GM12878 (cell line): ENCODE measurements at regions not wholly inside any gene's neighbourhood (a gene's known extent, or its start where the extent isn't known, plus 50 kb on each side); places are given as distances from the start of the nearest gene placed in this dataset.

Experiments used
- ATAC-seq: fragments of 200-7000 bp; cut with Tn5 transposase; 3 replicates; pipeline ENCODE4 v1.9.1; 2020; ENCODE audit warnings: mild to moderate bottlenecking, moderate library complexity
- BruUV-seq: library from RNA; stranded (reverse); fragments of 400-500 nt; replicated peaks from 2 replicates; lab custom pipeline; 2021; lab: Mats Ljungman, UMichigan
- CTCF ChIA-PET: fragments of 300-600 bp; sonication (Branson Sonifier 250); formaldehyde crosslinking; extraction: SDS; loops from one replicate; lab custom pipeline; 2021; ENCODE audit warnings: inconsistent platforms; lab: Yijun Ruan, JAX
- POLR2A ChIA-PET: fragments of 350-600 bp; formaldehyde crosslinking; extraction: SDS; loops from one replicate; lab custom pipeline; 2021; ENCODE audit warnings: inconsistent platforms; lab: Charles Lee
- RAD21 ChIA-PET: fragments of 300-600 bp; sonication (Branson Sonifier 250); formaldehyde crosslinking; loops from one replicate; lab custom pipeline; 2023; ENCODE audit warnings: antibody characterized with exemption; ENCODE audit not compliant: unreplicated experiment; lab: Charles Lee
- SMC1A ChIA-PET: fragments of 300-600 bp; sonication (Branson Sonifier 250); formaldehyde crosslinking; loops from one replicate; lab custom pipeline; 2023; ENCODE audit not compliant: unreplicated experiment, uncharacterized antibody; lab: Charles Lee
- DNase-seq: peaks from one replicate; pipeline ENCODE4 v3.0.0-alpha.2; 2011; ENCODE audit warnings: low read depth, low spot score
- FAIRE-seq: peaks from 3 replicates; lab custom pipeline; 2011; peaks lifted over from hg19 to GRCh38; lab: Jason Lieb, UNC
- H2AFZ ChIP-seq: 2 replicates; pipeline ENCODE4 v1.6.0; 2011; ENCODE audit warnings: low read depth, low read length, control low read depth; ENCODE audit not compliant: control insufficient read depth
- H3K27ac ChIP-seq: 2 replicates; pipeline ENCODE4 v1.5.1; 2011; ENCODE audit warnings: control low read depth; ENCODE audit not compliant: control insufficient read depth, insufficient read depth
- H3K27me3 ChIP-seq, 2 experiments: replicated peaks in 1 of 2; 2 replicates each; pipeline versions ENCODE4 v1.6.0 to v1.6.1; 2011; ENCODE audit warnings: low read length in 1 of 2; ENCODE audit not compliant: control insufficient read depth in 2 of 2, insufficient read depth in 2 of 2
- H3K36me3 ChIP-seq, 2 experiments: 2 replicates each; pipeline ENCODE4 v1.5.1; 2011; ENCODE audit warnings: low read length in 1 of 2; ENCODE audit not compliant: control insufficient read depth in 2 of 2, insufficient read depth in 2 of 2
- H3K4me1 ChIP-seq: 2 replicates; pipeline ENCODE4 v1.6.1; 2011; ENCODE audit warnings: mild to moderate bottlenecking, low read length, moderate library complexity, mixed read lengths; ENCODE audit not compliant: control insufficient read depth, insufficient read depth
- H3K4me2 ChIP-seq: 2 replicates; pipeline ENCODE4 v1.6.0; 2011; ENCODE audit warnings: control low read depth; ENCODE audit not compliant: control insufficient read depth, insufficient read depth
- H3K4me3 ChIP-seq: fragments of 200-600 bp; sonication (generic); 2 replicates; pipeline ENCODE4 v1.5.1; 2016
- H3K79me2 ChIP-seq: 2 replicates; pipeline ENCODE4 v1.6.0; 2011; ENCODE audit warnings: low read length; ENCODE audit not compliant: control insufficient read depth, insufficient read depth
- H3K9ac ChIP-seq: 2 replicates; pipeline ENCODE4 v1.8.0; 2011; ENCODE audit warnings: low read length, control low read depth, mixed read lengths; ENCODE audit not compliant: control insufficient read depth, insufficient read depth
- H3K9me3 ChIP-seq: replicated peaks from 3 replicates; pipeline ENCODE4 v1.5.1; 2011; ENCODE audit warnings: mild to moderate bottlenecking, low read length; ENCODE audit not compliant: control insufficient read depth, insufficient read depth
- H4K20me1 ChIP-seq: 2 replicates; pipeline ENCODE4 v1.6.0; 2011; ENCODE audit not compliant: control insufficient read depth, insufficient read depth
- ASH2L ChIP-seq: fragments of 300-600, 200-600 bp; sonication (generic); IDR thresholded peaks from 2 replicates; pipeline ENCODE4 v1.6.1; 2017; ENCODE audit warnings: low read depth, mild to moderate bottlenecking, borderline replicate concordance
- CEBPB ChIP-seq, 2 experiments: fragments of 150-350 bp in 1 of 2; IDR thresholded peaks; 2 replicates each; pipeline ENCODE4 v1.6.1; 2012 to 2014; ENCODE audit warnings: low read depth in 2 of 2, low read length in 2 of 2, borderline replicate concordance in 1 of 2, inconsistent platforms in 1 of 2
- CHD4 ChIP-seq: fragments of 200-600 bp; sonication (generic); IDR thresholded peaks from 2 replicates; pipeline ENCODE4 v1.6.1; 2016; ENCODE audit warnings: mild to moderate bottlenecking
- ESRRA ChIP-seq: IDR thresholded peaks from 2 replicates; pipeline ENCODE4 v1.6.1; 2012; ENCODE audit warnings: mild to moderate bottlenecking, low read length, improper control_type of control experiment
- FOXM1 ChIP-seq: IDR thresholded peaks from 2 replicates; pipeline ENCODE4 v1.6.1; 2012; ENCODE audit warnings: low read depth, mild to moderate bottlenecking, inconsistent platforms, low read length, moderate library complexity
- HDAC6 ChIP-seq: fragments of 200-600 bp; sonication (generic); IDR thresholded peaks from one replicate; pipeline ENCODE4 v1.8.0; 2017; ENCODE audit warnings: antibody characterized with exemption; ENCODE audit not compliant: unreplicated experiment
- MEF2B ChIP-seq: fragments of 450-650 bp; IDR thresholded peaks from 2 replicates; pipeline ENCODE4 v1.6.1; 2018; ENCODE audit warnings: mild to moderate bottlenecking, moderate library complexity; ENCODE audit not compliant: partially characterized antibody, poor library complexity, severe bottlenecking
- MXI1 ChIP-seq: fragments of 150-350 bp; IDR thresholded peaks from 2 replicates; pipeline ENCODE4 v1.6.1; 2011; ENCODE audit warnings: low read depth, mild to moderate bottlenecking, inconsistent platforms, low read length, improper control_type of control experiment
- NBN ChIP-seq: fragments of 450-650 bp; IDR thresholded peaks from 2 replicates; pipeline ENCODE4 v1.6.1; 2016
- NFIC ChIP-seq: IDR thresholded peaks from 2 replicates; pipeline ENCODE4 v1.6.1; 2012; ENCODE audit warnings: low read depth, mild to moderate bottlenecking, inconsistent platforms, low read length, moderate library complexity
- NFYB ChIP-seq: IDR thresholded peaks from 2 replicates; pipeline ENCODE4 v1.6.1; 2011; ENCODE audit warnings: low read depth, mild to moderate bottlenecking, low read length, improper control_type of control experiment, moderate library complexity; ENCODE audit not compliant: insufficient read depth
- NRF1 ChIP-seq: conservative IDR thresholded peaks from 2 replicates; pipeline ENCODE4 v1.6.1; 2011; ENCODE audit warnings: mild to moderate bottlenecking, low read depth, low read length, improper control_type of control experiment
- PML ChIP-seq: IDR thresholded peaks from 2 replicates; pipeline ENCODE4 v1.6.1; 2012; ENCODE audit warnings: low read length, inconsistent platforms
- POLR2AphosphoS2 ChIP-seq: IDR thresholded peaks from 2 replicates; pipeline ENCODE4 v1.6.1; 2011; ENCODE audit warnings: low read depth, mild to moderate bottlenecking, low read length, improper control_type of control experiment, moderate library complexity
- RB1 ChIP-seq: fragments of 450-650 bp; formaldehyde crosslinking; IDR thresholded peaks from 2 replicates; pipeline ENCODE4 v1.6.1; 2017; ENCODE audit warnings: mild to moderate bottlenecking, borderline replicate concordance
- SMAD1 ChIP-seq: fragments of 450-650 bp; IDR thresholded peaks from 2 replicates; pipeline ENCODE4 v1.6.1; 2018; ENCODE audit warnings: mild to moderate bottlenecking, low read depth; ENCODE audit not compliant: partially characterized antibody
- SPI1 ChIP-seq: IDR thresholded peaks from 2 replicates; pipeline ENCODE4 v1.6.1; 2011; ENCODE audit warnings: low read depth, mild to moderate bottlenecking, low read length, moderate library complexity, borderline replicate concordance; ENCODE audit not compliant: insufficient read depth
- SRF ChIP-seq, 2 experiments: IDR thresholded peaks; 2 replicates each; pipeline ENCODE4 v1.6.1; 2011; ENCODE audit warnings: low read depth in 2 of 2, low read length in 2 of 2, mild to moderate bottlenecking in 1 of 2, moderate library complexity in 1 of 2
- STAT1 ChIP-seq: fragments of 450-650 bp; conservative IDR thresholded peaks from 2 replicates; pipeline ENCODE4 v1.6.1; 2014; ENCODE audit warnings: antibody characterized with exemption, mild to moderate bottlenecking
- ZNF274 ChIP-seq: IDR thresholded peaks from one replicate; pipeline ENCODE4 v1.8.0; 2011; ENCODE audit not compliant: insufficient read length, insufficient read depth
- ZNF622 ChIP-seq: fragments of 450-650 bp; IDR thresholded peaks from 2 replicates; pipeline ENCODE4 v1.6.1; 2017; ENCODE audit warnings: mild to moderate bottlenecking, inconsistent platforms
- WGBS: methylation state at CpG from one replicate; pipeline ENCODE4 v1.1.6; 2016; ENCODE audit warnings: low lambda C conversion rate; ENCODE audit not compliant: insufficient replicate concordance, insufficient coverage; ENCODE audit errors: missing lambda C conversion rate; 5-methylcytosine and 5-hydroxymethylcytosine counted together
- in situ Hi-C: fragments of 300-500 bp; cut with MboI; formaldehyde crosslinking; loops from 9 replicates; pipeline ENCODE4 v1.14.3; 2018; ENCODE audit warnings: mixed read lengths
- intact Hi-C: fragments of 100-400 bp; cut with micrococcal nuclease; formaldehyde crosslinking; loops from one replicate; pipeline ENCODE4 v1.14.2; 2022; ENCODE audit not compliant: unreplicated experiment

DNA sequence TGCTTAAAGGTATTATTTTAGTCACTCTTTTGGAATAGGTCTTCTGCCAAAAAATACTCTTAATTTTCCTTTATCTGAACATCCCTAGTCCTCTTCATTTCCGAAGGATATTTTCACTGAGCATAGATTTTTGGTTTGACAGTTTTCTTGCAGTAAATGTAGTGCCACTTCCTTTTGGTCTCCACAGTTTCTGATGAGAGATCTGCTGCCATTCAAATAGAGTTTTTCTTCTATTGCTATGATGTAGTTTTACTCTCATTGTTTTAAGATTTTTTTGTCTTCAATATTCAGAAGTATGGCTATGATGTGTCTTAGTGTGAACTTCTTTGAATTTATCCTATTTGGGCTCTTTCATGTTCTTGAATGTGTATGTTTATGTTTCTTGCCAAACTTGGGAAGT lies 281.1 kb upstream of the SORL1-AS1 start (continued):
- no peak for TF ChIP-seq MEF2B
- no peak for TF ChIP-seq RB1

DNA sequence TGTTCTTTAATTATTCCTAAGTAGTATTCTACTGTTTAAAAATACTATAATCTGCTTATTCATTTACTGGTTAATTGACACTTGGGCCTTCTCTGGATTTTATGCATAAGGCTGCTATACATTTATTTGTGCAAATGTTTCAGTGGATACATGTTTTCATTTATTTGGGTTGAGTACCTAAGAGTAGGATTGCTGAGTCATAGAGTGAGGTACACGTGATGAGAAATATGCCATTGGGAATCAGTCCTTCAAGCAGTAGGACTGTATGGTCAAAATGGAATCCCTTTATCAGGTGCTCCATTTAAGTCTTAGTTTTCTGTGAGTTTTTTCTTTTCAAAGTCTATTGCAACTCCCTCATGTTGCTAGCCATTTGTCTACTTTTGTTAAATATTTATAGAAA lies 275.2 kb upstream of the SORL1-AS1 start:
- no peak overlapping the region for H2AFZ ChIP-seq
- H3K4me1 ChIP-seq = no peaks in the 10 kb centered on the region
- ATAC-seq = no peak
- ChIA-PET POLR2A (no interaction called here), SMC1A (no interaction called here), CTCF (no interaction called here), RAD21 (no interaction called here)
- no peaks in the 10 kb centered on the region for H3K79me2 ChIP-seq
- BruUV-seq = no TSS peak
- no peak for TF ChIP-seq ASH2L
- TF ChIP-seq ZNF274 = no peak
- no peak for TF ChIP-seq SMAD1
- no peak for TF ChIP-seq NBN
- TF ChIP-seq SRF (IDR thresholded peaks at IDR 0.05; ENCODE audit: low read depth in 2 of 2, low read length in 2 of 2) = no peak
- TF ChIP-seq NRF1 = no peak
- no peak for TF ChIP-seq CEBPB (IDR thresholded peaks at IDR 0.05; ENCODE audit: borderline replicate concordance in 1 of 2, low read depth in 2 of 2, low read length in 2 of 2)
- no peak for TF ChIP-seq HDAC6
- no peak for TF ChIP-seq PML
- TF ChIP-seq NFYB = no peak
- no peak for TF ChIP-seq NFIC
- no peak for TF ChIP-seq ZNF622
- TF ChIP-seq SPI1 = no peak
- no peak for TF ChIP-seq ESRRA
- no peak for TF ChIP-seq MXI1
- no peak for TF ChIP-seq FOXM1
- TF ChIP-seq STAT1 = no peak
- no peak for TF ChIP-seq CHD4
- no peak for TF ChIP-seq POLR2AphosphoS2
- no peak for DNase-seq
- H3K27me3 ChIP-seq = peaks cover 0 to 2% of the 10 kb centered on the region in 2 experiments; a peak in 2 of 4 replicates
- in situ Hi-C loops = no loop called here
- no peak overlapping the region for H3K4me2 ChIP-seq
- no peak for FAIRE-seq
- no peak overlapping the region for H3K9ac ChIP-seq
- no peaks in the 10 kb centered on the region for H3K36me3 ChIP-seq
- 0% methylated on average over 1 of the region's 1 CpG for WGBS
- no peaks in the 10 kb centered on the region for H4K20me1 ChIP-seq
- H3K4me3 ChIP-seq = no peak overlapping the region
- no peak overlapping the region for H3K27ac ChIP-seq
- H3K9me3 ChIP-seq = no peaks in the 10 kb centered on the region
- intact Hi-C loops = no loop called here
